Forelimb muscle (tissue), 1 donor: ENCODE measurements at regions not wholly inside any gene's neighbourhood (a gene's known extent, or its start where the extent isn't known, plus 50 kb on each side); places are given as distances from the start of the nearest gene placed in this dataset.

Source experiments
- DNase-seq: peaks from one replicate; pipeline ENCODE4 v3.0.0-alpha.2; 2013; ENCODE audit warnings: low read depth

DNA sequence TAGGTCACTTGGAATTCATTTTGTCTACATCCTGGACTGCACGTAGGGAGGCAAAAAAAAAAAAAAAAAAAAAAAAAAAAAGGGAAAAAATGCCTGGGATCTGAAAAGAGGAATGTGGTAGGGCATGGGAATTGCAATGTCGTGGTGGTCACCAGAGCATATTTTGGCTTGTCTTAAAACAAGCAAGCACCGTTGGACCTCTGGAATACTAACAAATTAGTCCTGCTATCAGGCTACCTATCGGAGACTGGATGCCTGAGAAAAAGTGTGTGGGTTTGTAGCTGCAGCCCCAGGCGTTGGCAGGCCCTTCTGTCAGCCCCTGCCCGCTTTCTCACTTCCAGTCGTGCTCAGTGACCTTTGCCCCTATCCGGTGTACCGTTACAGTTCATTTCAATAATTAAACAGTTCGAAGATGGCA is 588.5 kb upstream of the ZEB2 start:
- no peak for DNase-seq

DNA sequence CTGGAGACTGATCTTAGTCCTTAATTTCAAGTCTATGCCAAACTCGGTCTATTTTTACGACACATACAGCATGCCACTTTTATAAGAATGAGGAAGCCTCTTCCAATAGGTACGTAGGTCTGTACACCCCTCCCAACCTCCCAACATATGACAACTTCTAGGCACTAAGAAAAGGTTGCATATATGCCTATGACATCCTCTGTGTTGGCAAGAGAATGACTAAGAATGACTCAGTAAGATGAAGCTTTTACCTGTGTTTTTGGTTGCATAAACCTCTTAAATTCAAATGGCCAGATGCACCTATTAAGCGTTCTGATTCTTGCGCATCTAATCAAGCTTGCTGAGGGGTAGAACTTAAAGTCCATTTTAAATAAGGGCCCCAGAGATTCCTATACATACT is 586.4 kb upstream of the ZEB2 start:
- DNase-seq = no peak

DNA sequence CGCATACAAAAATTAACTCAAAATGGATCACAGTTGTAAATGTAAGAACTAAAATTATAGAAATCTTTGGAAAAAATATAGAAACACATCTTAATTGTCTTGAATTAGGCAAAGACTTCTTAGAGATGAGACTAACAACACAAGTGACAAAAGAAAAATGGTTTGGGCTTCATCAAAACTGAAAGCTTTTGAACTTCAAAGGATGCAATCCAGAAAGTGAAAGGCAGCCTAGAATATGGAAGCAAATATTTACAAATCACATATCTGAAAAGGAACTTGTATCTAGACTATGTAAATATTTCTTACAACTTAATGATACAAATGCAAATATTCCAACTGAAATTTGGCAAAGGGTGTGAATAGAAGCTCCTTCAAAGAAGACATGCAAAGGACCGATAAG is 582.8 kb upstream of the ZEB2 start:
- DNase-seq = no peak

DNA sequence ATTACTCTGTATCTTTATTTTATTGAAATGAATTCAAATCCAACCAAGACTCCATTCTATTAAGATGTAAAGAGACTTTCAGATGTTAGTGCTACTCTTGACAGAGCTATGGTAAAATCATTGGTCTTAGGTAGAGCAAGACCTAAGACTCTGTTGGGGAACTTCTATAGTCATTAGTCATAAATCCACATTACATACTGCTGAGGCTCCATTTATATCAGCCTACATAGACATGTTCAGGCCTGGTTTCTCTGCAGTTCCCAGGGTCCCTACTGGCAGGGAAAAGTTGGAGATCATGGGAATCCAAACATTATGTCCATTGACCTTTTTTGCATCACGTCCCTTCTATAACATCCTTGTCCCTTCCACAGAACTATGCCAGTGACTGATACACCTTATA is 580.4 kb upstream of the ZEB2 start:
- DNase-seq = no peak

DNA sequence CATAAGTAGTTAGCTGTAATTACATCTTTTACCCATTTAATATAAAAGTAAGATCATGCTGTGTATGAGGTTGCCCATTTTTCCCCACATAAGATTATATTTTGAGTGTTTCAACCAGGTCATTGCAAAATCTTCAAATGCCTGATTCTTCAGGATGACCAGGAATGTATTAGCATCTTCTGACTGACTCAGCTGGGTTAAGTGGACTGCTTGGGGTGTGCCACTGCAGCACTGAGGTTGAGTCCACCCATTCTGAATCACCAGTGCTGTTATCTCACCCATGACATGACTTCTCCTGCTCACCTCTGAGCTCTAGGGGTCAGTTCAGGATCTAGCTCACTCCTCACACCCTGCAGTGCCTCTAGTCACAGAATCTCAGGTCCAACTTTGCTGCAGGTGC is 576.7 kb upstream of the ZEB2 start:
- DNase-seq = no peak

DNA sequence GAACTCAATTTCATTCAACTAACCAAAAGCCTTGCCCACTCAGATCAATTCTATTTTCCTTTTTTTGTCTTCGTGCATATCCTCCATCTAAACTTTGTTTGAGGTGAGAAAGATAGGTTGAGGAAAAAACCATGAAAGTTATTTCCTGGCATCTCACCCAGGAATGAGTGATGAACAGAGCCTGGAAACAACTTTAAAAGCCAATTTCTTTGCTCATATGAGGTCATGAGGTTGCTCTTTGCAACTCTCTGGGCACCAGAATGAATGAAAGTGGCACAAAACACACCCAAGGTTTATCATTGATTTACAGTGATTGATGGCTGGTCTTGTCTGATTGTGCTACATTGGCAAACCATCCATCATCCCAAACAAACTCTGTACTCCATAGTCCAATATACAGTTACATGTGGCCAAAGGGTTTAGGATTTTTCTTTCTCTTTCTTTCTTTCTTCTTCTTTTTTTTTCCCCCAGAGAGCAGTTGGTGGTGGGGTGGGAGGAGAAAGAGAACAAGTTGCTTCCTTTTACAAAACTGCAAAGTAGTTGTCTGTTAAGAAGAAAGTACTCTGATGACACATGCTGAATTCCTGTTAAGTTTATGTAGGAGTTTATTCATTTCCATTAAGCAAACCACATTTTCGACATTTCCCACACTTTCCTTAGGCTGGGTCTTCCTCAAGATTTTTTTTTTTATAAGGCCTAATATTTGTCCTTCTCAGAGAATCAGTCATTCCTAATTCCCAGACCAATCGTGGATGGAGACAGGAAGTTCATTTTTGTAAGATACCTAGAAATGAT is 575.9 kb upstream of the ZEB2 start:
- DNase-seq = no peak

DNA sequence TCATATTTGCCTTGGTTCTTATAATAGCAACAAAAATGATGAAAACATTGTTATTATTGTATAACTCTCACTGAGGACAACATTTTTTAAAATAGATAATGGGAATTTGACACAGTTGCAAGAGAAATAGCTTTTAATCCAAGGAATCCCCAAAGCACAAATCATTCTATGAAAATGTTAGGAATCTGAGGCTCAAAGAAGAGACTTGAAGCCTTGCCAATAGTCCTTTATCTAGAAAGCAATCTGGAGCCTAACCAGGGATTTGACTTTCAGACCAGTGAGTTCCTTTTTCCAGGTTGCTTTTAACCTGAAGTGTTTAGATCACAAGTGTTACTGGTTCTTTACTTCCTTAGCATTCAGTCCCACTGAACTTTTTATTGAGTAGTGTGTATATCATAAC is 574.5 kb upstream of the ZEB2 start:
- DNase-seq = no peak

DNA sequence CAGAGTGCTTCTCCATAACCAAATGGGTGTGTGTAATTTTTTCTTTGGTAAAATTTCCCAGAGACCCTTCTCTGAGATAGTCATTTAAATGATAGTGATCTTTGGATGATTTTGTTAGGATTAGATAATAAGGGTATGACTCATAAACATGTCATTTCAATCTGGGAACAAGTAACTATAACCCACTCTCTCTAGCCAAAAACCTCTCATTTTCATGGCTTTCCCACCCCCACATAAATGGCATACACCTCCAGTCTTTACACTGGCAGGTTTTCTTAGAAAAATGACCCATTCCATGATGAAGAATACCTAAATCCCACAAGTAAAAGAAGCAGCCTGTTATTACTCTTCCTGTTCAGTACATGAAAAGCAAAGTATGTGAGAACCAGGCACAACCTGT is 572.0 kb upstream of the ZEB2 start:
- DNase-seq = no peak

DNA sequence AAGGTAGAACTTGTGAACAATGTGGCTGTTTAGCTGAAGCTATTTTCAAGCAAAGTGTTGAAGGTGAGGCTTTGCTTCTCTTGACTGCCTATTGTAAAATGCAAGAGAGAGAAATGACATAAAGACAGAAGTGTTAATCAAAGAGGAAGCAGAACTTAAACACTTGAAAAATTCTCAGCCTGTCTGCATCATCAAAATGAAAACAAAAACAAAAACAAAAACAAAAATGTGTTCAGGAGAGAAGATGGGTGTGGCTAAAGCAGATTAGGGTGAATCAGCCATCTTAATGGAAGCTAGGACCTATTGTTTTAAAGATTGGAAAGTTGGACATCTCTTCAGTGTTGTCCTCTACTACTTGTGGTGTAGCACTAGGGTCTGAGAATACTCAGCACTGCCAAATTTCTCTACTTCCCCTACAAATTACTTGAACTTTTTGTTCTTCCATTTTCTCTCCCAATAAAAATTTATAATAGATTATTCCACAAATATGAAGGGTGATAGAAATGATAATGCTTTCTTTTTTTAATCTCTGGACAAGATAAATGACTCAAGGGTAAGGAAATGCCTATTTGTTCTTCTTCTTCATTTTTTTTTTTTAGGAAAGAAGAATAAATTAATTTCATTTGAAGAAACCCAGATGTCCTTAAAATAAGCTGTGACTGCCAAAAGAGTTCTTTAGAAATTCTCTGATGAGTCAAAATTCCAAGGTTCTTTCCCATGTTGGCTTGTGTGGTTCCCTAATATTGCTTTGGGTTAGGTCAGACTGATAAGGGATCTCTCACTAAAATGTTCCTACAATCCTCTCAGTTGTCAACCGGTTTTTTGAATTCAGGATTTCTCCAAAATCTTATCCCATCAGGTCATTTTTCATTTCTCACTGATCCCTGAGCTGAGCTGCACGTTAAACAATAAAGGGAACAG is 571.2 kb upstream of the ZEB2 start:
- no peak for DNase-seq

DNA sequence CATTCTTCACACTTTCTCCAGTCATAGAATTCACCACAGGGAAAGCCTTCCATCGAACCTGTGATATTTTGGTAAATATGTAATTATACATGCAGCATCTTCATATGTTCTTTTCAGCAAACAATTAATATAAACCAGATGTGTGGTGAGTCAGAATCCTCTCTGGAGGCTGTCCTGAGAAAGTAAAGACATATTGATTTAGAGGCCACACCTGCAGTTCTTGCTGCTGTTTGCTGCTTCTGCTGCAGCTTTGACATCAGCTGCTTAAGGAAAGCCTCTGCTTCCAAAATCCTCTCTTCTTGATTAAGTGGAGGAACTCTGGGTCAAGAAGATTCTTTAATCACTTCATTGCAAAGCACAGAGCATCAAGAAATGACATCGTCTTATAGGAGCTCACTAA is 568.8 kb upstream of the ZEB2 start:
- no peak for DNase-seq

DNA sequence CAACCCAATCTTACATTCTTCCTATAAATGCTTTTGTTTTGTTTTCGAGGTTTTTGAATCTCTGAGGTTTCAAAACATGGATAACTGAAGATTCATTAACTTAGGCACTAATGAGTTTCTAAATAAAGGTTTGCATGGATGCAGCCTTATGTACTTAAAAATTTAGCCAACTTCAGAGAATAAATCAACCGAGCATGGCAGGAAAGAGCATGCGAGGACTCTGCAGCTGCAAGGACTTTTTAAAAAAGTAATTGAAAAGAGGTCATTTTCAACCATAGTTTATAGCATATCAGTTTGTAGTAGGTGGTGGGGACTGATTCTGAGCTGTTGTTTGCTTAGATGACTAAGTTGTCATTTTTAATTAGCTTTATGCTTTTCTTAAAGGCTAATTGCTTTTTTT is 567.0 kb upstream of the ZEB2 start:
- no peak for DNase-seq

DNA sequence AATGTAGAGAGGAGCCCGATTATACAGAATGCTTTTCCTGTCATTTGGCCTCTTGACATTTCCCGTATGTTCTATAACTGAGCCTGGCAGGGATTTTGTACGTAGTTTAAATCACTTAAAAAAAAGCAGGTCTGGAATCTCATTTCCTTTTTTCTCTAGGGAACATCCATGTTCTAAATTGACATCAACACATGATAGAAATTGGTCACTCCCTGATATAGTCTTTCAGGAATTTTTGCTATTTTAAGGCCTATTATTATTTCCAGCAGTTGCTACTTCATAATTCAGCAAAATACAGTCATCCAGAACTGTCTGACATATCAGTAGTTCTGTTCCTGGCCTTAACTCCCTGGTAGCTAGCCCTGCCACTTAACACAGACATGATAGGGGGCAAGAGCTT is 565.7 kb upstream of the ZEB2 start:
- DNase-seq = no peak

DNA sequence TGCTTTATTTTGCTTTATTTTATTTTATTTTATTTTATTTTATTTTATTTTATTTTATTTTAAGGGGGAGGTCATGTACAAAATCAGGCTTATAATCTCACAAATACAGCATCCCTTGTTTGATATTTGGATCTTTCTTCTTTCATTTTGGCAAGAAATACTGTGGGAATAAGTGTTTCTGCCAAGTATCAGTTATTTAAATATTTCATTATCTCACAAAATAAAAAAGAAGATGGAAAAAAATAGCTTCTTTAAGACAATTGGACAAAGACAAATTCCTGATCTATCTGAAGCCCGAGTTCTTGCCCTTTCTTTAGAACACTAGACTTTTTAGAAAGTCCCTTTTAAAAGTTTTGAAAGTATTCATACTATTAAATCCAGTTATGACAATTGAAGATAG is 560.5 kb upstream of the ZEB2 start:
- no peak for DNase-seq

DNA sequence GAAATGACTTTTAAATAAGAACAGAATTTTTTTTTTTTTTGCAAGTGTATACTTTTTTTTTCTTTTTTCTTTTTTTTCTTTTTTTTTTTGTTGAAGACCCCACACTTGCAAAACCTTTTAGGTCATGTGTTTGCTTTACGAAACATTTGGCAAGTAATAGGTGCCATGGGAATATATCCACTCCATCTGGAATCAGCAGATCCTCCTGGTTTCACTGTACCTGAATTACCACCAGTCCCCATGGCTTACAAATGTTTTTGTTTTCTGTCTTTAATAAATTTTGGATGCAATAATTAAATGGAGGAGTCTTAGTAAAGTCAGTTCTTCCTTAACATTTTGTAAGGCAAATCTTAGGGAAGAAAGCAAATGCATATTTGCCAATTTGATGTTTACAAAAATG is 559.7 kb upstream of the ZEB2 start:
- DNase-seq = no peak

DNA sequence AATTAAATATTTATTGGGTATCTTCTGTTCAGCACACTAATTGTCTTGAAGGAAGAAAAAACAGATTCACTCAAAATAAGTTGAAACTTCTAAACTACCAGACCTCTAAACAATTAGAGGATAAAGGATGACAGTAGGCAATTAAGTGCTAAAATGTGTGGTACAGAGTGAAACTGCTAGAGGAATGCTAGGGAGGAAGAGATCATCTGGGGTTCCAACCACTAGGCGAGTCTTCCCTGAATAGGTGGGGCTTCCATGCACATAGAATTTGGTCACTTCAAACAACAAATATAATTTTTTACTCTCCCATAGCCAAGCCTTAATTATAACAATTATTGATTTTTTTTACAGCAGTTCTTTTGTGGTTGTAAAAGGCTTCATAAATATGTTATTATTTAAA is 559.0 kb upstream of the ZEB2 start:
- no peak for DNase-seq

DNA sequence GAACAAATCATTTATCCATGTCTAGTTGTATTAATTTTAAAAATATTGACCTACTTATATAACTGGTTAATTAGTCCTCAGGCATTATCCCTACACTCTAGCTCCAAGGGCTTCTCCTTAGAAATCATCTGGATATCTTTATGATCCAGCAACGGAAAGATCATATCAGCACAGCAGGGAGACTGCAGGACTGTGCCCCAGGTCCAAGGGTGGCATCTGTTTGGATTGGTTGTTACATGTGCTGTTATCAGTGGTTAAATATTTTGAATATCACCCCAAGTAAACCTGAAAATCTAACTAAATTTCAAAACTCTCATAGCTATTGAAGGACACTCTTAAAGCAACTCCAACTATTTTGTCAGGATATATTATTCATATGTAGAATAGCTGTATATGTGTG is 556.2 kb upstream of the ZEB2 start:
- DNase-seq = no peak

DNA sequence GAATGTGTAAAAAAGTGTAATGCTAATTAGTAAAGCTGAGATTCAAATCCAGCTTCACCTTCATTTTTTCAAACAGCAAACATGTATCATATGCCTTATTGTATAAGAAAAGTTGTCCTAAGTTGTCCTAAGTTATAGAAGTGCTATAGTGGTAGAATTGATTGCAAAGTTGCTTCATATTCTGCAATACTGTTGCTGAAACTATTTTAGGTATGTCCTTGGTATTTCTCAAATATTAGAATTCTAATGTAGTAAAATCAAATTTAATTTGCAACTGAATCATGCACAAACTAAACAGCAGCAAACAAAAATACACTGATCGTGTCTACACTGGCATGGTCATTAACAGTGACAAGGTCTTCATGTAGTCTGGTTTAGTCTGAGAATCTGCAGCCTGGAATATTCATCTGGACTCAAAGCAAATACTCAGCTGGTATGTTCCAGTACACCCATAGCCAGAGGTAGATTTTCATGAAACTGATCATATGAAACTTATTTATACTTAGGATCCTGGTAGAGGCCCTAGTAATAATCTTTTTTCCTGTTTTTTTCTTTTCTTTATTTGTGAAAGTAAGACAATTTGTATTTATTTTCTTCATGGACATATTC is 555.6 kb upstream of the ZEB2 start:
- no peak for DNase-seq

DNA sequence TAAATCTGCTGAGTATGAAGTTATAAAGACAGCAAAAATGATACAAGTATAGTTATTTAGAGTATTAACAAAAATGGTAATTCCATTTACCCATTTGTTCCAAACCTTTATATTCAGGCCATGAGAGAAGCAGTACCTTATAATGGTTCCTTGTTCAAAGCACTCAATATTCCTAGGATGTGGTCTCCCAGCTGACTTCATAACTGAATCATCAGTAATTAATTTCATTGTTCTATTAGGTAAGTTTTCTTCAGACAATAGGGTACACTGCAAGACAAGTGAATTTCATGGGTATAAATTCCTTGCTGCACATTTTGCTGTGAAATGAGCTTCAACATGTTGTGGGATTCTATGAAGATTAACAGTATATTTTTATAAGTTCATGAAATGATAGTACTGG is 550.8 kb upstream of the ZEB2 start:
- DNase-seq = no peak

DNA sequence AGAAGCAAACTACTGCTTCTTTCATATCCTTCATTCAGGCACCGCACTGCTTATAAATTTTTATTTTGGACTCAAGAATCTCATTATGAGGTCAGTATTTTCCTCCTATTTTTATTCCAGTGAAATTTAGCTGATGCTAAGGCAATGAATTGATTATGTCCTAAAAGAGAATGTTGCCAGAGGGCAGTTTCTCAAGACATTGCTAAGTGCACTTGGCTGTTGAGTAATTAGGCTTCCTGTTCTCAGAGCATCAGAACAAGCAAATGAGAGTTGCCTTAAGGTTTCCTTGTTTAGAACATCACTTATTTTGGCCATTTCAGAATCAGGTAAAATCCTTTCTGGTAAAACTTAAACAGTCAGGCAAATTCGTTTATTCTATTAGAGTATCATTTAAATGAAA is 548.6 kb upstream of the ZEB2 start:
- no peak for DNase-seq

DNA sequence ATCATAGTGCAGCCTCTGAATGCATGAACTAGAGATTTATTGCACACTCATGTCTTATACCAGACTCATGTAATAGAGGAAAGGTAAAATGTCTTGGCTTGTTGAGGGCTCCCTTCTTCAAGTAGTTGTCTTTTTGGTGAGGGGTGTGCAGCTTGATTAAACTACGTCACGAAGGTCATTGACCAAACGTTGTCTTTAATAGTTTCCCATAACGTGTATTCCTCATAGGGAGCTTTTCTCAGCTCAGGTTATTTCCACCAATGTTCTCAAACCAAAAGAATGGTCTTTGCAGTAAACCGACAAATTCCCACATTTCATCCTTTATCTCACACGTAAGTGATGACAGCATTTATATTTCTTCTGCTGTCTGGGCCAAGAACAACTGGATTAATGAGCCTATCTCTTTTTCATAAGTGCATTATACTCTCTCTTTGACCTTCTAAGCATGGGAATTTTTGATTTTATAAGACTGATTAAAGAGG is 547.7 kb upstream of the ZEB2 start:
- no peak for DNase-seq

DNA sequence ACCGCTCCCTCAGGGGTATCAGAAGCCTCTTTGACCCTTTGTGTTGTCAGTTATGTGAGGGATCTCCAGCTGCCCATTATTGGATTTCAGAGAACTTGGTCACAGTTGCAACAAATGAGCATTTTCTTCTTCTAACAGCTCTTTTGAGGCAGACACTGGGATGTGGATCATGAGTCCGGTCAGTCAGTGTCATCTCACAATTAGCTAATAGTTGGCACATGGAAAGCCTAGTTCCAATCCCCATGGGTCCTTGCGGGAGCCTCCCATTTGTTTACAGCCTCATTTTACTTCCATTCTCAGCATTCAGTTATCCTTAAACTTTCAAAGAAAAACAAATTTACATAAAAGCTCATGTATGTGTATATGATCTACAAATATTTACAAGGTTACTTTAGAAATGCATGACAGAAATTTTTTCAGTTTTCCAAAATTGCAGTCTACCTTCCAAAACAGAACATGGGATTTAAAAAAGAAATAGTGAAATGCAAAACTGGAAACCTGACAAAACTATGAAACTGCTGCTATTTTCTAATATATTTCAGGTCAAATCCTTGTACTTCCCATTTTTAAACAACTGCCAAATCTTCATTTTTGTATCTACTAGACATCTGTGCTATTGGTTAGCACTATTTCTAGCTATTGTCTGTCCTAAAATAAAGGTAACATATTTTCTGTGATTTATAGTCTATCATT is 547.1 kb upstream of the ZEB2 start:
- no peak for DNase-seq

DNA sequence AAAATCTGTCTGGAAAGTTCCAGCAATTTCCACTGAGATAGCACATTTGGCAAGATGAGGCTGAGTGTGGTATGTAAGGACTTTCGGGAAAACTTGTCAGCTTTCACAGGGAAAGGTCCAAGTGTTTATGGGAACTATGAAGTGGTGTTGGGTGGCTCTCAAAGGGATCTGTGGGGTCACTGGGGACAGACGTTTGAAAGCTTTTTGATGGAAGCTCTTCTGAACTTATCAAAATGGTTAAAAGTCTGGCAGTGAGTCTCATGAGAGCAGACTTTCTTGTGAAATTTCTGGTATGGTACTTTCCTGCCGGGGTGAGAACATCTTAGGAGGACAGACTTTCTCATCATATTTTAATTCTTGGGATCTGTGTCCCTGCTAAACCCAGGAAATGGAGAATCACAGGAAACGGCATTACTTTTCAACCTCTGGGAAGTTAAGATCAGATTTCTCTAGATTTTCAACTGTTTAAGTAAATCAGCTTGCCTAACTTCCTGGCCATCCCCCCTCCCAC is 546.3 kb upstream of the ZEB2 start:
- no peak for DNase-seq
